ENCODE measurements at regions not wholly inside any gene's neighbourhood (a gene's known extent, or its start where the extent isn't known, plus 50 kb on each side); places are given as distances from the start of the nearest gene placed in this dataset.

DNA sequence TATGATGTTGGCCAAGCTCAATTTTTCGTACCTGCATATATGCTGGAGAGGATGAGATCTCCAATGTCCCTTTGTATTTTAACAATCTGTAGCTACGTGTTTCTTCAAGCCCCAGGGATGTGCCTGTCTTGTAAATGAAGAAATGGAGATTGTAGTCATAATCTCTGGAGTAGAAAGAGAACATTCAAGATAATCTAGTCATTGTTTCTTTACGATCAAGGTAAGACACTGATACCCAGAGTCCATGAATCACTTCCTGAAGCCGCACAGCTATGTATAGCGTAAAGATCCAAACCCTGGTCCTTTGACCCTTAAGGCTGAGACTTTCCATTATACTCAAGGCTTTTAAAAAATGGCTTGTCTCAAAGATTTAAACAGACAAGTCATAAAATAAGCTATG lies 205.5 kb downstream of the HS3ST3B1 start:
- TF ChIP-seq, protein P1, sequence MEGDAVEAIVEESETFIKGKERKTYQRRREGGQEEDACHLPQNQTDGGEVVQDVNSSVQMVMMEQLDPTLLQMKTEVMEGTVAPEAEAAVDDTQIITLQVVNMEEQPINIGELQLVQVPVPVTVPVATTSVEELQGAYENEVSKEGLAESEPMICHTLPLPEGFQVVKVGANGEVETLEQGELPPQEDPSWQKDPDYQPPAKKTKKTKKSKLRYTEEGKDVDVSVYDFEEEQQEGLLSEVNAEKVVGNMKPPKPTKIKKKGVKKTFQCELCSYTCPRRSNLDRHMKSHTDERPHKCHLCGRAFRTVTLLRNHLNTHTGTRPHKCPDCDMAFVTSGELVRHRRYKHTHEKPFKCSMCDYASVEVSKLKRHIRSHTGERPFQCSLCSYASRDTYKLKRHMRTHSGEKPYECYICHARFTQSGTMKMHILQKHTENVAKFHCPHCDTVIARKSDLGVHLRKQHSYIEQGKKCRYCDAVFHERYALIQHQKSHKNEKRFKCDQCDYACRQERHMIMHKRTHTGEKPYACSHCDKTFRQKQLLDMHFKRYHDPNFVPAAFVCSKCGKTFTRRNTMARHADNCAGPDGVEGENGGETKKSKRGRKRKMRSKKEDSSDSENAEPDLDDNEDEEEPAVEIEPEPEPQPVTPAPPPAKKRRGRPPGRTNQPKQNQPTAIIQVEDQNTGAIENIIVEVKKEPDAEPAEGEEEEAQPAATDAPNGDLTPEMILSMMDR (IDR thresholded peaks at IDR 0.05; ENCODE audit: low read length): no peak
- no peak for TF ChIP-seq EZH2 (optimal IDR thresholded peaks at IDR 0.05; ENCODE audit: low read depth, low read length)
